Astrocyte of the spinal cord (primary cell): ENCODE measurements at regions not wholly inside any gene's neighbourhood (a gene's known extent, or its start where the extent isn't known, plus 50 kb on each side); places are given as distances from the start of the nearest gene placed in this dataset.

Experiments
- DNase-seq: peaks from one replicate; pipeline ENCODE4 v3.0.0; 2011; ENCODE audit warnings: low read depth, low spot score
- H3K4me3 ChIP-seq: 2 replicates; pipeline ENCODE4 v1.5.1; 2011; ENCODE audit warnings: low read depth, mild to moderate bottlenecking, low read length, moderate library complexity
- CTCF ChIP-seq: IDR thresholded peaks from 2 replicates; pipeline ENCODE4 v1.5.1; 2012; ENCODE audit warnings: low read depth, mild to moderate bottlenecking, low read length, inconsistent platforms
- in situ Hi-C: cut with HindIII; loops from 2 replicates; pipeline ENCODE4 v1.10.0; 2017; ENCODE audit warnings: low sequenced_read_pairs

DNA sequence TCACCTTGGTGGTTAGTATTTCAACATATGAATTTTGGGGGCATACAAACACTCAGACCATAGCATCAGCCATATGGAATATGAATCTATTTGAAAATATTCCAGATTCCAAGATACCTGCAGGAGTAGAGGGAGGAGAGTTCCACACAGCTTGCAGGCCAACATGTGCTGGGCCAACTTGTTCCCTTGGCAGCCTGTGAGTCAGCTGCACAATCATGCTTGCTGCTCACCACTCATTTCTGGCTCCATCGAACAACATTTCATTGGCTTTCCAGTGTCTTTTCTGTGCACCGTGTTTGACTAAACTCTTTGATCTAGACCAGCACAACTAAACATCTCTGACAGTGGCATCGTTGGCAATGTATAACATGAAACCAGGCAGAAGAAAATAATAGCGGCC lies 282.5 kb upstream of the RASGEF1B start:
- in situ Hi-C loops: no loop called here
- no peak for DNase-seq
- no peak overlapping the region for H3K4me3 ChIP-seq
- TF ChIP-seq CTCF: no peak

DNA sequence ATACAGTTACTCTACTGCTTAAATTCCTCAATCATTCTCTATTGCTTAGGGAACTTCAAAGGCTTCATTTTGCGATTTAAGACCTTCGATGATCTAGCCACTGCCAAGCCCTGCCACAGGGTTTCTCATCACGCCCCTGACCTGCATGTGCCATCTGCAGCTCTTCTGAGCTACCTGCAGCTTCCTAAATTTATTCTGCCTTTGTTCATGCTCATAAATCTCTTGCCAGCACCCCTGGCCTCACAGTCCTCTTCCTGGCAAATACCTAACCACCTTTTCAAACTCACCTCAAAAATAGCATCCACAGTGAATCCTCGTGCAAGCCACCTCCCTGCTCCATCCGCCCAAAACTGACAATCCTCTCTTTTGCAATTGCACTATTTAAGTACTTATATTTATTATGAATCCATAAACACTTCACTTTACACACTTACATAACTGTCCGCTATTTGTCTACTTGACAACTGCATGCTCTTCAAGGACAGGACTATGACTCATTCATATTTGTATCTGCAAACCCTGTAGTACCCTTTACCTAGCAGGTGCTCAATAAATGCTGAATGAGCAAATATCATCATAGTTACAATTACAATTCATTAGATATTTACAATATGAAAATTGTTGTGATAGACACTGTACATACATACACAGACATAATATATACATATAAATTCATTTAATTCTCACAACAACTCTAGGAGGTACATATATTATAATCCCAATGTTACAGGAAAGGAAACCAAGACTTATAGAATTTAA lies 280.0 kb upstream of the RASGEF1B start:
- no peak for DNase-seq
- no peak for TF ChIP-seq CTCF
- H3K4me3 ChIP-seq: no peak overlapping the region
- in situ Hi-C loops: no loop called here

GRCh38 chr4:81747242-81747930 lies 275.7 kb upstream of the RASGEF1B start:
- DNase-seq: no peak
- in situ Hi-C loops: no loop called here
- no peak overlapping the region for H3K4me3 ChIP-seq
- no peak for TF ChIP-seq CTCF

- H3K4me3 ChIP-seq: no peak overlapping the region
- in situ Hi-C loops: no loop called here
- no peak for TF ChIP-seq CTCF
- DNase-seq: no peak
These were observed 275.1 kb upstream of the RASGEF1B start for GRCh38 chr4:81746773-81747172.

DNA sequence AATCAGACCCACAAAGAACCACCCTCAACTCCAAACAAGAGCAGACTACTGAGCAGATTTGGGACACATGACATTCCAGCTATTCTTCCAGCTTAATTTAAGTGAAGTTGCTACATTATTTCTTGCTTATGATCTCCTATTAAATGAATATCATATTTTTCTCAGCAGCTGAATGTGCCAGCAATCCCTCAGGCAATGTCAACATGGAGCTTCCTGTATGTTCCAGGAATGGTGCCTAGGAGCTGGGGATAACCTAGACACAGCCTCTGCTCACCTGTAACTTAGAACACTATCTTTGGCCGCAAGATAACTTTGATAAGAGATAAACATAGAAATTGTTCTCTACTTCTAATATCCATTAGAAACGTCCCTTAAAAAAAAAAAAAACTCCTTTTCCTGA lies 274.4 kb upstream of the RASGEF1B start:
- TF ChIP-seq CTCF: no peak
- no peak overlapping the region for H3K4me3 ChIP-seq
- in situ Hi-C loops: no loop called here
- no peak for DNase-seq

- H3K4me3 ChIP-seq: no peak overlapping the region
- no peak for DNase-seq
- in situ Hi-C loops: no loop called here
- TF ChIP-seq CTCF: no peak
These were observed 273.3 kb upstream of the RASGEF1B start for GRCh38 chr4:81745050-81745449.
